GM23248 (cell line): ENCODE measurements at regions not wholly inside any gene's neighbourhood (a gene's known extent, or its start where the extent isn't known, plus 50 kb on each side); places are given as distances from the start of the nearest gene placed in this dataset.

Experiments
- EZH2 ChIP-seq: fragments of 200-600 bp; sonication (generic); IDR thresholded peaks from 2 replicates; pipeline ENCODE4 v1.6.1; 2018; ENCODE audit warnings: antibody characterized with exemption, mild to moderate bottlenecking; ENCODE audit not compliant: insufficient read depth, poor library complexity, severe bottlenecking
- EZH2phosphoT487 ChIP-seq: fragments of 200-600 bp; sonication (generic); IDR thresholded peaks from 2 replicates; pipeline ENCODE4 v1.6.1; 2018; ENCODE audit warnings: antibody characterized with exemption, moderate library complexity, mild to moderate bottlenecking, low read depth; ENCODE audit not compliant: insufficient read depth

- no peak for TF ChIP-seq EZH2phosphoT487
- no peak for TF ChIP-seq EZH2
Observed at GRCh38 chr4:180528003-180528402, 1715.2 kb upstream of the TENM3 start.
